Astrocyte (in vitro differentiated cells and primary cell): ENCODE measurements at regions not wholly inside any gene's neighbourhood (a gene's known extent, or its start where the extent isn't known, plus 50 kb on each side); places are given as distances from the start of the nearest gene placed in this dataset.

Experiments used
- CTCF ChIP-seq: IDR thresholded peaks from 2 replicates; pipeline ENCODE4 v1.5.1; 2011; ENCODE audit warnings: low read depth, mild to moderate bottlenecking, inconsistent platforms, low read length, moderate library complexity; ENCODE audit not compliant: insufficient read depth
- EZH2 ChIP-seq: IDR thresholded peaks from 2 replicates; pipeline ENCODE4 v1.6.1; 2012; ENCODE audit warnings: mild to moderate bottlenecking, low read length, inconsistent platforms; ENCODE audit not compliant: insufficient read depth

- TF ChIP-seq CTCF = no peak
- no peak for TF ChIP-seq EZH2
Observed at GRCh38 chr16:7914748-7915147, 582.1 kb downstream of the RBFOX1 start.
